Panc1 (cell line): ENCODE measurements at regions not wholly inside any gene's neighbourhood (a gene's known extent, or its start where the extent isn't known, plus 50 kb on each side); places are given as distances from the start of the nearest gene placed in this dataset.

Experiments used
- ATAC-seq: fragments of 200-7000 bp; cut with Tn5 transposase; 2 replicates; pipeline ENCODE4 v1.9.1; 2020; ENCODE audit warnings: mild to moderate bottlenecking, moderate library complexity
- BruUV-seq: library from RNA; stranded (reverse); fragments of 400-500 nt; replicated peaks from 2 replicates; lab custom pipeline; 2021; lab: Mats Ljungman, UMichigan
- CTCF ChIA-PET: fragments of 300-600 bp; sonication (Branson Sonifier 250); formaldehyde crosslinking; loops from one replicate; lab custom pipeline; 2022; ENCODE audit warnings: antibody characterized with exemption; lab: Charles Lee
- POLR2A ChIA-PET: fragments of 300-600 bp; sonication (Branson Sonifier 250); formaldehyde crosslinking; loops from one replicate; lab custom pipeline; 2022; ENCODE audit warnings: antibody characterized with exemption; lab: Charles Lee
- DNase-seq: peaks from one replicate; pipeline ENCODE4 v3.0.0-alpha.2; 2010; ENCODE audit warnings: low read depth, low spot score
- H3K27ac ChIP-seq: 2 replicates; pipeline ENCODE4 v1.5.1; 2011; ENCODE audit warnings: mild to moderate bottlenecking, low read length, inconsistent platforms
- H3K27me3 ChIP-seq: fragments of 200-500 bp; sonication (Bioruptor generic); 2 replicates; pipeline ENCODE4 v1.6.0; 2014; ENCODE audit warnings: low read length, inconsistent platforms; ENCODE audit not compliant: control insufficient read depth, insufficient read depth
- H3K36me3 ChIP-seq: fragments of 200-500 bp; sonication (Bioruptor generic); 2 replicates; pipeline ENCODE4 v1.5.1; 2014; ENCODE audit warnings: inconsistent platforms, mild to moderate bottlenecking, low read length, moderate library complexity; ENCODE audit not compliant: control insufficient read depth, insufficient read depth
- H3K4me1 ChIP-seq: 2 replicates; pipeline ENCODE4 v1.5.1; 2011; ENCODE audit warnings: inconsistent platforms, mild to moderate bottlenecking, low read length, moderate library complexity; ENCODE audit not compliant: control insufficient read depth, insufficient read depth
- H3K4me3 ChIP-seq, 2 experiments: 2 replicates each; pipeline ENCODE4 v1.5.1; 2011 to 2012; ENCODE audit warnings: low read depth in 2 of 2, low read length in 2 of 2, mild to moderate bottlenecking in 2 of 2, inconsistent platforms in 1 of 2, moderate library complexity in 1 of 2
- H3K9me3 ChIP-seq: fragments of 200-500 bp; sonication (Bioruptor generic); 2 replicates; pipeline ENCODE4 v1.5.1; 2014; ENCODE audit warnings: low read depth, mild to moderate bottlenecking, inconsistent platforms, low read length, moderate library complexity; ENCODE audit not compliant: control insufficient read depth, insufficient read depth
- CTCF ChIP-seq: fragments of 450-650 bp; IDR thresholded peaks from 2 replicates; pipeline ENCODE4 v1.5.1; 2017; ENCODE audit warnings: mild to moderate bottlenecking
- POLR2AphosphoS5 ChIP-seq: IDR thresholded peaks from 2 replicates; pipeline ENCODE4 v1.6.1; 2012; ENCODE audit warnings: mild to moderate bottlenecking, low read depth, low read length, moderate library complexity
- REST ChIP-seq, 2 experiments: IDR thresholded peaks; 2 replicates each; pipeline ENCODE4 v1.6.1; 2011 to 2012; ENCODE audit warnings: low read depth in 2 of 2, control low read depth in 1 of 2, low read length in 1 of 2, mild to moderate bottlenecking in 1 of 2, moderate library complexity in 1 of 2; ENCODE audit not compliant: insufficient read depth in 1 of 2
- SIN3A ChIP-seq: IDR thresholded peaks from 2 replicates; pipeline ENCODE4 v1.6.1; 2012; ENCODE audit warnings: low read depth, mild to moderate bottlenecking, low read length, moderate library complexity, borderline replicate concordance; ENCODE audit not compliant: insufficient read depth
- TCF7L2 ChIP-seq: IDR thresholded peaks from 2 replicates; pipeline ENCODE4 v1.6.1; 2011; ENCODE audit warnings: mild to moderate bottlenecking, low read depth, low read length, inconsistent platforms
- in situ Hi-C: cut with HindIII; loops from 2 replicates; pipeline ENCODE4 v1.10.0; 2016; ENCODE audit warnings: low sequenced_read_pairs, low pct_unique_long_range_greater_than_20kb
- intact Hi-C: fragments of 100-400 bp; cut with micrococcal nuclease; formaldehyde crosslinking; loops from one replicate; pipeline ENCODE4 v1.10.0; 2022; ENCODE audit not compliant: unreplicated experiment

- Histone ChIP-seq H3K4me1 (no peaks in the 10 kb centered on the region), H3K27me3 (peaks cover 2% of the 10 kb centered on the region; the same call in 1 of the 2 replicates), H3K9me3 (no peaks in the 10 kb centered on the region), H3K4me3 (no peak overlapping the region), H3K27ac (no peak overlapping the region), H3K36me3 (no peaks in the 10 kb centered on the region)
- CTCF ChIA-PET: interaction anchor here (0.7 kb wide), 1 partner anchor 1196 kb away, joined by 3 read pairs; no protein-coding TSS in a partner anchor
- in situ Hi-C loops (no loop called here), intact Hi-C loops (no loop called here)
- DNase-seq (no peak), ATAC-seq (no peak)
- BruUV-seq: no TSS peak
- POLR2A ChIA-PET: no interaction called here
- no peak for TF ChIP-seq POLR2AphosphoS5
- TF ChIP-seq TCF7L2: no peak
- no peak for TF ChIP-seq SIN3A
- TF ChIP-seq CTCF: no peak
- TF ChIP-seq REST (IDR thresholded peaks at IDR 0.05; ENCODE audit: insufficient read depth in 1 of 2, low read depth in 2 of 2, low read length in 1 of 2): no peak
These were observed 122.2 kb upstream of the MGMT start for GRCh38 chr10:129344731-129345355.

- intact Hi-C loops (no loop called here), in situ Hi-C loops (no loop called here)
- Histone ChIP-seq H3K27ac (no peak overlapping the region), H3K4me1 (no peaks in the 10 kb centered on the region), H3K4me3 (no peak overlapping the region), H3K36me3 (no peaks in the 10 kb centered on the region), H3K27me3 (peaks cover 2% of the 10 kb centered on the region; the same call in 1 of the 2 replicates), H3K9me3 (no peaks in the 10 kb centered on the region)
- ATAC-seq (no peak), DNase-seq (no peak)
- ChIA-PET POLR2A (no interaction called here), CTCF (interaction anchor here (0.7 kb wide), 1 partner anchor 1196 kb away, joined by 3 read pairs; no protein-coding TSS in a partner anchor)
- TF ChIP-seq TCF7L2: no peak
- TF ChIP-seq CTCF: no peak
- no peak for TF ChIP-seq POLR2AphosphoS5
- no peak for TF ChIP-seq SIN3A
- no peak for TF ChIP-seq REST (IDR thresholded peaks at IDR 0.05; ENCODE audit: insufficient read depth in 1 of 2, low read depth in 2 of 2, low read length in 1 of 2)
- no TSS peak for BruUV-seq
These were observed 121.3 kb upstream of the MGMT start for GRCh38 chr10:129345763-129346162.
